ENCODE measurements at regions not wholly inside any gene's neighbourhood (a gene's known extent, or its start where the extent isn't known, plus 50 kb on each side); places are given as distances from the start of the nearest gene placed in this dataset.

GRCh38 chr22:27128461-27129085 is 471.2 kb downstream of the MIAT start:
- H3K36me3 ChIP-seq (ENCODE audit: low read depth) = no peaks in the 10 kb centered on the region
- H3K4me1 ChIP-seq (ENCODE audit: low read depth) = no peaks in the 10 kb centered on the region
- no peak for DNase-seq
- no peak for ATAC-seq
- no peaks in the 10 kb centered on the region for H3K9me3 ChIP-seq
- TF ChIP-seq, protein P1, sequence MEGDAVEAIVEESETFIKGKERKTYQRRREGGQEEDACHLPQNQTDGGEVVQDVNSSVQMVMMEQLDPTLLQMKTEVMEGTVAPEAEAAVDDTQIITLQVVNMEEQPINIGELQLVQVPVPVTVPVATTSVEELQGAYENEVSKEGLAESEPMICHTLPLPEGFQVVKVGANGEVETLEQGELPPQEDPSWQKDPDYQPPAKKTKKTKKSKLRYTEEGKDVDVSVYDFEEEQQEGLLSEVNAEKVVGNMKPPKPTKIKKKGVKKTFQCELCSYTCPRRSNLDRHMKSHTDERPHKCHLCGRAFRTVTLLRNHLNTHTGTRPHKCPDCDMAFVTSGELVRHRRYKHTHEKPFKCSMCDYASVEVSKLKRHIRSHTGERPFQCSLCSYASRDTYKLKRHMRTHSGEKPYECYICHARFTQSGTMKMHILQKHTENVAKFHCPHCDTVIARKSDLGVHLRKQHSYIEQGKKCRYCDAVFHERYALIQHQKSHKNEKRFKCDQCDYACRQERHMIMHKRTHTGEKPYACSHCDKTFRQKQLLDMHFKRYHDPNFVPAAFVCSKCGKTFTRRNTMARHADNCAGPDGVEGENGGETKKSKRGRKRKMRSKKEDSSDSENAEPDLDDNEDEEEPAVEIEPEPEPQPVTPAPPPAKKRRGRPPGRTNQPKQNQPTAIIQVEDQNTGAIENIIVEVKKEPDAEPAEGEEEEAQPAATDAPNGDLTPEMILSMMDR (IDR thresholded peaks at IDR 0.05) = no peak
- intact Hi-C loops (cut with DNase I, micrococcal nuclease) = no loop called here
- no peak overlapping the region for H3K4me3 ChIP-seq

GRCh38 chr22:27129266-27129665 is 471.9 kb downstream of the MIAT start:
- Histone ChIP-seq H3K9me3 (no peaks in the 10 kb centered on the region), H3K4me3 (no peak overlapping the region), H3K4me1 (ENCODE audit: low read depth) (no peaks in the 10 kb centered on the region), H3K36me3 (ENCODE audit: low read depth) (no peaks in the 10 kb centered on the region)
- TF ChIP-seq, protein P1 (IDR thresholded peaks at IDR 0.05) = no peak
- DNase-seq (no peak), ATAC-seq (no peak)
- intact Hi-C loops (cut with DNase I, micrococcal nuclease) = no loop called here

DNA sequence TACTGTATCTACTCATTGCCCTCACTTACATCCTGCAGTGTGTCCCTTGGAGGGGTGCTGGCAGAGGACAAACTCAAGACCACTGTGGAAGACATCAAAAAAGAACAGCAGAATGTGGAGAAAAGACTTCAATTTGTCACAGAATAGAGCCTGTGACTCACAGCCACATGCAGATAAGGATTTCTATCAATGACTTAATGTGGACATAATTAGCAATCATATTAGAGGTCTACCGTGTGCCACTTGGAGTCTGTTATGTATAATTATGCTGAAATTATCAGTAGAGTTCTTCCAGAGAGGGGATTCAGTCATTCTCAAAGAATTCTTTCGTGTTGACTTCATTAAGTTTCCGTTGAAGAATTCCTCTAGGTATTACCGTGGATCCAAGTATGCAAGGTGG is 473.5 kb downstream of the MIAT start:
- no peaks in the 10 kb centered on the region for H3K4me1 ChIP-seq (ENCODE audit: low read depth)
- ATAC-seq = no peak
- no peak overlapping the region for H3K4me3 ChIP-seq
- H3K36me3 ChIP-seq (ENCODE audit: low read depth) = no peaks in the 10 kb centered on the region
- no peak for DNase-seq
- TF ChIP-seq, protein P1 (IDR thresholded peaks at IDR 0.05) = no peak
- intact Hi-C loops (cut with DNase I, micrococcal nuclease) = no loop called here
- no peaks in the 10 kb centered on the region for H3K9me3 ChIP-seq

DNA sequence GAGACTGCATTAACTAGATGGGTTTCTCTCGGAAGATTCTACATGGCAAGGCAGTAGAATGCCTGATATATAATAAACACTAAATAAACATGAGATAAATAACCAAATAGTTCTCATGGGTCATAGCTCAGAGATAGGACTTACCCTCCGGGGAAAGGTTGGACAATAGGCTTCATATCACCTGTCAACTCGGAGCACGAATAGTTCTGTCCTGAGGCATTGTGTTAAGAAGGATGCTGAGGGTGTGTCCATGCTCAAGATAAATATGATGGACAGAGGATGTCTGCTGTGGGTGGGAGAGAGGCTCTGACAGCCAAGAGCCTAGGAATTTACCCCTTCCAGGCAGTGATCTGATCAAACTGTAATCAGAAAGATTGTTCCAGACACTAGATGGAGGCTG is 474.0 kb downstream of the MIAT start:
- TF ChIP-seq, protein P1 (IDR thresholded peaks at IDR 0.05) = no peak
- intact Hi-C loops (cut with DNase I, micrococcal nuclease) = no loop called here
- ATAC-seq = no peak

DNA sequence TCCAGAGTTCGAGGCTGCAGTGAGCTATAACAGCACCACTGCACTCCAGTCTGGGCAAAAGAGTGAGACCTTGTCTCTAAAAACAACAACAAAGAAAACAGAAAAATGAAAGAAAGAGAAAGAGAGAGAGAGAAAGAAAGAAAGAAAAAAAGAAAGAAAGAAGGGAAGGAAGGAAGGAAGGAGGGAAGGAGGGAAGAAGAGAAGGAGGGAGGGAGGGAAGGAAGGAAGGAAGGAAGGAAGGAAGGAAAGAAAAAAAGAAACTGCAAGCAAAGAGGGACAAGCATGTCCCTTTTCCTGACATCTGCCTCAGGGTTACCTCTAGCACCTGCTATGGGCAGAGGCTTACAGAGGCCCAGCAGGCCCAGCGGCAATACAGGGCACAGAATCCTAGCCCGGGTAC is 475.0 kb downstream of the MIAT start:
- H3K4me3 ChIP-seq = no peak overlapping the region
- no peaks in the 10 kb centered on the region for H3K4me1 ChIP-seq (ENCODE audit: low read depth)
- ATAC-seq (no peak), DNase-seq (no peak)
- no peaks in the 10 kb centered on the region for H3K36me3 ChIP-seq (ENCODE audit: low read depth)
- intact Hi-C loops (cut with DNase I, micrococcal nuclease) = no loop called here
- TF ChIP-seq, protein P1 (IDR thresholded peaks at IDR 0.05) = no peak
- H3K9me3 ChIP-seq = no peaks in the 10 kb centered on the region

More for the DNA sequence above, 474.0 kb downstream of the MIAT start:
- H3K36me3 ChIP-seq (ENCODE audit: low read depth) = no peaks in the 10 kb centered on the region
- DNase-seq = no peak
- H3K4me3 ChIP-seq = no peak overlapping the region
- H3K9me3 ChIP-seq = no peaks in the 10 kb centered on the region
- no peaks in the 10 kb centered on the region for H3K4me1 ChIP-seq (ENCODE audit: low read depth)

- Histone ChIP-seq H3K9me3 (no peaks in the 10 kb centered on the region), H3K4me1 (ENCODE audit: low read depth) (no peaks in the 10 kb centered on the region), H3K4me3 (no peak overlapping the region), H3K36me3 (ENCODE audit: low read depth) (no peaks in the 10 kb centered on the region)
- intact Hi-C loops (cut with DNase I, micrococcal nuclease) = no loop called here
- DNase-seq (no peak), ATAC-seq (no peak)
- TF ChIP-seq, protein P1 (IDR thresholded peaks at IDR 0.05) = no peak
Measured at GRCh38 chr22:27133019-27133431, 475.6 kb downstream of the MIAT start.
